NCI-H82 treated with DMSO at 0.1 percent for 48 hours (cell line): ENCODE measurements at regions not wholly inside any gene's neighbourhood (a gene's known extent, or its start where the extent isn't known, plus 50 kb on each side); places are given as distances from the start of the nearest gene placed in this dataset.

ENCODE experiments used
- DNase-seq: peaks from one replicate; lab custom pipeline; 2025; ENCODE audit not compliant: unreplicated experiment; lab: John Stamatoyannopoulos, UW

DNA sequence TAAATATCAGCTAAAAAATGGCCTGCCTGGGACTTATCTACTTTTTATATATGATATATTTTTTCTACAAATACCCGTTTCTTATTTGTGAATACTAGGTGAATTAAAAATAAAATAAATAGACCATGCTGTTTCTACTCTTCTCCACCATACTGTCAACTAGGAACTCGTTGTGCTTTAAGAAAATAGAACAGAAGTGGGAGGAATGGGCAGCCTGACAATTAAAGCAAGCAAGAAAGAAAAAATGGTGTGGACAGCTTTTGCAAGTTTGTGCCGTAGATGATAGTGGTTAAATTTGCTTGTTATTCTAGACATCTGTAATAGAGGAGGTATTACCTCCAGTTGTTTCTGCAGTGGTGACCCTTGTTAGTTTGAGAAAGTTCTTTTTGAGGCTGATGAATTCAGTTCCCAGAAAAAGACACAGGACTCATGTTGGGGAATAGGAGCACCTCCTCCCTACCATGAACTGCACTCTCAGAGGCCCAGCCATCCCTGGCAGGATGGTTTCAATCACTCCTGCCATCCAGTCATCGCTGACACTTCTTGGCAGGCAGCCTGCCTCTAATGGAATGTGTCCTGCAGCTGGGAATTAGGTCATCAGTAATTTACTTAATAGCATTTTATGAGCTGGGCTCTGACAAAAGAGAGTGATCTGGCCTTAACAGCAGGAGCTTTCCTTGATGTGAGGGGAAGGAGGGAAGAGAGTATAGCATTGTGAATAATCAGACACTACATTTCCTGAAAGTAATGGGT, 105.0 kb upstream of the GAP43 start:
- DNase-seq, result peak; percentile 88

DNA sequence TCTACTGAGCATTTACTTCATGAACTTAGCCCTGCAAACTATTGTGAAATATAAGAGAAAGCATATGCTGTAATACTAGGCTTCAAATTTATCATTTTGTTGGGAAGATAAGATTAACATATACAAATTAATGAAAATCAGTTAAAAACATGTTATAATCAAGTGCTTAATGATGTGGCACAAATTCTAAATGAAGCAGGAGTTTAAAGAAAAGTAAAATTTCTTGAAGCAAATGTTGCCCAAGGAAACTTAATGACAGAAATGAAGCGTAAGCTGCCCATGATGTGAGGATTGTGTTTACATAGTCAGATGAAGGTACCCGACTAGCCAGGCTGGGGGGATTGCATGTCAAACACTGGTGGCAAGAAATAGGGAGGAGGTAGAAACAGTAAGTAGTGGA, 103.1 kb upstream of the GAP43 start:
- DNase-seq, result no peak

DNA sequence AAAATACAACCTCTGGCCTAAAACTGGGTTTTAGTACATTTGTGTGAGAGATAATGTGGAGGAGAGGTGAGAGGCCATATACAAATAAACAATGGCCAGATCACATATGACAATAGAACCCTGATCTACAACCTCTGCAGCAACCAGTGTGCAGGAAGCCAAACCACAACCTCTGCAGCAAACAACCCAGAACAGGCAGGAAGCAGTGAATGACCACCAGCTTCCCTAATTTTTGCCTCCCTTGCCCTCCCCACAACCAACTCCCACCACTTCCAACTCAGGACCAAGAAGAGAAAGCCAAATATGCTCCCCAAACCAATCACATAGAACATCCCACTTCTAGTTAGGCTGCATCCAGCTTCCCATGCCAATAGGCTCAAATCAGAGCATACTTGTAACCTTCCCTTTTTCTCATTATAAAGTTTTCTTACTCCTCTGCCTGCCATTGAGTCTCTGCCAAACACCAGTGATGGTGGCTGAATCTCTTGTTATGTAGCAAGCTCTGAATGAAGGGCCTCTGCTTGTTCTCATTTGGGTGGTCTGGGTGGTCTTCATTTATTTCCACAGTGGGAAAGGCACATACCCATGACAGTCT, 102.6 kb upstream of the GAP43 start:
- no peak for DNase-seq

DNA sequence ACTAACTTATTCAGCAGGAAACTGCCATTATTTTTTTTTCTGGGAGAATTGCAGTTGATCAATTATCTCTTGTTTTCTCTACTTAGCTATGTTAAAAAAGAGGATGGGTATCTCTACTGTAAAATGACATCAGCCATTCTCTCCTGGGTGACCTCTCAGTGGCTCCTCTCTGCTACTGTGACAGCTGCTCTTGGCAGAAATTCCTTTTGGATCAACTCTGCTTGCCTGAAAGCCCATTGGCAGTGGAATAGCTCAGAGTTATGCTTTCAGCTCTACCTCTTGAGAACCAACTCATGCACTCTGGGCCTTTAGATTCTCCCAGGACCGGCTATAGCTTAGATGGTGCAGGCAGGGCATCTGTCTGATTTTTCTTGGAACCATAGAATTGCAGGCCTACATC, 99.9 kb upstream of the GAP43 start:
- DNase-seq, result peak; percentile 51

GRCh38 chr3:115524549-115524948, 98.8 kb upstream of the GAP43 start:
- no peak for DNase-seq

DNA sequence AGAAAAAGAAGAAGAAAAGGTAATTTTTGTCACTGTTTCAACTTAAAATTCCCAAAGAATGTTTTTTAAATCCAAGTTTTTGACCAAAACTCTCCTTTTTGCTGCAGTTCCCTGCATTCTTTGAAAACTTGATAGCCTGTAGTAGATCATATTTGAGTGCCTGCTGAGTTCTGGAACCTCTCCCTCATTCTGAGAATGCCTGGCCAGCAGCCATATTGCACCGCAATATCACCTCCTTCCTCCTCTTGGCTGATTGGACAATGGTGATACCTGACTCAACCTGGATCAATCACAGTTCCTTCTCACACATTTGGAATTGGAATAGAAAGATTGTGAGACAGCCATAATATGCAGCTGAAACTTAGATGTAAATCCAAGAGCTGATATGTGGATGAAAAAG, 97.6 kb upstream of the GAP43 start:
- no peak for DNase-seq

DNA sequence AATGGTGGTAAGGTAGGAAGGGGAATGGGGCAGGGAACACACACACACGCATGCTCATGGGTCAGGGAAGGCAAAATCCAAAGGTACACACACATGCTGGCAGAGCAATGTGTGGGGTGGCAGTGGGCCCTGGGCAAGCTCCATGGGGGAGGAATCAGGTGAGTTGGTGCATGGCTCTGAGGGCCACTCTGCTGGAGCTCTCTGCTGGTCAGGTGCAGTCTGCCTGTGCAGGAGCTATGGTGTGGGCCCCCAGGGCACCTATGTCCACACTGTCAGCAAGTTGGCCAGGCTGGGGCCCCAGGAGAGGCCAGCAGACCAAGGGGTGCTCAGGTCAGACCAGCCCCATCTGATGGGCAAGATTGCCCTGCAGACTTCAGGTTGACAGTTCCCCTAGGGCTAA, 90.1 kb upstream of the GAP43 start:
- DNase-seq, result no peak

DNA sequence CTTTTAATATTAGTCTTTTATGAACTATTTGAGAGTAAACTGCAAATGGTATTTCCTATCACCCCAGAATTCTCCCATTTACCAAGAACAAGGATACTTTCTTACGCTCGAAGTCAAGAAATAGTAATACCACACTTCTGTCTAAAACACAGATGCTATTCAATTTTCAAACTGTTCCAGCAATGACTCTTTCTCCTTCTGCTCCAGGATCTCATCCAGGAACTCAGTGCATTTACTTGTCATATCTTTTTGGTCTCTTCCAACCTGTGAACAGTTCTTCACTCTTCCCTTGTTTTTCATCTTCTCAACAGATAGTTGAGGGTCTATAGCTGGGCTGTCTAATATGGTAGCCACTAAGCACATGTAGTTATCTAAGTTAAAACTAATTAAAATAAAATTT, 87.1 kb upstream of the GAP43 start:
- DNase-seq, result no peak

GRCh38 chr3:115537669-115538068, 85.6 kb upstream of the GAP43 start:
- DNase-seq, result no peak

DNA sequence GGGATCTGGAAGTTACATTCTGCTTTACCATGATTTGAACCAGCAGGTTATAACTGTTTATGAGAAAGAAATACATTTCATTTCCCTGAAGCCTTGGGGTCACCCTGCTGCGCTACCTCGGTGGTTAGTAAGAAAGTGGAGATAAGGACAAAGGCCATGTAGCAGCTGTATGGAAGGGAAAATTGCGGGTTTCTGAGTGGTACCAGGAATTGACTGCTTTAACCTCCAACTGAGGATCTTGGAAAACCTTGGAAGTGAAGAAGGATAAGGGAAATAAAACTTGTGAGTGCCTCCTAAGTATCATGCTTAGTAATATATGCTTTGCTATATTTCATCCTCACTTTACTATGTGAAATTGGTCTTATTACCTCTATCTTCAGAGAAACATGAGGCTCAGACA, 76.1 kb upstream of the GAP43 start:
- no peak for DNase-seq

DNA sequence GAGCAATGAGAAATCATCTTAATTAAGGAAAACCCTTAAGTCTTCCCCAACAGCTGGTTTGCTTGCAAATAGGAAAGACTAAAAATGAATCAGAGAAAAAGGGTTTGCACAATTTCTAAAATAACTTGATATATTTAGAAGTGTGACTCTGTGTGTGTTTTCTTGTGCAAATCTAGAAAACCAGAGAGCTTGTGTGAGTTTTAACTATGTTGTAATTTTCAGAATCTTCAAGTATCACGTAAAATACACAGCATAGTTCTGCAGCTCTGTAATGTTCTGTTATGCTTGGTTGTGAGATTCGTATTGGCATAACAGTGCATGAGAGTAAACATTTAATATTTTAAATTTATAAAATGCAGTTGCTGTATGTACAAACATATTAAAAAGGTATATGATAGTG, 74.7 kb upstream of the GAP43 start:
- DNase-seq, result no peak

DNA sequence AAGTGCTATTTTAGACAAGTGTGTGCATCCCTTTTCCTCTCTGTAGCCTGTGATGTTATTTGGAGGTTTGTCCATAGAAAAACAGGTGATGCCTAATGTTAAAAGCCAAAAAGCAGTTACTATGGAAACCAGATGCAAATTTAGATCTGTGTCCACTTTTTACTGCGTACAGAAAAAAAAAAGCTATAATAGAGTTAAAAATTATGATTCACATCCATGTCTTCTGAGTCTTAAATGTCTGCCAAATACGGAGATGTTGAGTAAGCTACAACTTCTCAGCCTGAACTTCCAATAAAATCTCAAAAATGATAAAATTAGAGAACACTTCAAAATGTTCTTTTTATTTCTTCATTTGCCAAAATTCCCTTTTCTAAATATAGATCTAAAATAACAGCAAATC, 74.2 kb upstream of the GAP43 start:
- no peak for DNase-seq

GRCh38 chr3:115550285-115550761, 73.0 kb upstream of the GAP43 start:
- DNase-seq, result no peak

- DNase-seq, result no peak
Observed at GRCh38 chr3:115551016-115551415, 72.3 kb upstream of the GAP43 start.

GRCh38 chr3:115552007-115552406, 71.3 kb upstream of the GAP43 start:
- no peak for DNase-seq

DNA sequence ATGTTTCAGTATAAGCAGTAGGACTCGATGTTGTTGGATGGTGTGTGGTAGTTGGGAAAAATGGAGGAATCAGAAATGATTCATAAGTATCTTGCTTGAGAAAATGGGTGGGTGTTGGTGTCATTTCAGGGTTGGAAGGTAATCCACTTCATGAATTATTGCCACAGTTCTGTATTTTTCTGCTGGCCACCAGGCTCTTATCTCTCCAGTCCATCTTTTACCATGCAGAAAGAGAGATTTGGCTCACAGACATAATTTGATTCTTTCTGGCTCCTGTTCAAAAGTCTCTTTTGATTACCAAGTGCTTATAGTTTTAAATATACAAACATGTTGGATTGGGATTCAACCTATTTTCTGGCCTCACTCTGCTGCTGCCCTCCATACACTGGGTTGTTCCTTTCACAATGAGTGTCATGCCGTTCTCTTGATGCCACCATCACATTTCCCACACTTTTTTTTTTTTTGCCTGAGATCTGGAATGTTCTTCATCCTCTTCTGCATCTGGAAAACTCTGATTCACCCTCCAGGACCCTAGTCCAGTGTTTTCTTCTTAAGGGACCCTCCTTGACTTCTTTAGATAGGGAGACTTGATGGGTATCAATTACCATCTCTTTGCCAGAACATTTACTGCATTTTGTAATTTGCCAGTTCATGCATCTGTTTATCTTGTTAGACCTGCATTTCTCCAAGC, 69.4 kb upstream of the GAP43 start:
- no peak for DNase-seq

DNA sequence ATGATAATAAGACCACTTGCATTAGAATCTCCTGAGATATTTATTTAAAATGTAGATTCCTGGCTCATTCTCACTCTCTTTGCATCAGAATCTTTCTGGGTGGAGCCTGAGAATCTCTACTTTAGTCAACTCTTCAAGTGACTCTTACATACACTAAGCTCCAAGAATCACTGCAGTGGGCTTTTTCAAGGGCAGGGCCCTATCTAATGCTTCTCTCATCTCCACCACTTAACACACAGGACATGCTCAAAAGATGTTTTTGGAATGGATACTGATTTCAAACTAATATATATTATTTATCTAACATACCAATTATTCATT, 68.9 kb upstream of the GAP43 start:
- no peak for DNase-seq

DNA sequence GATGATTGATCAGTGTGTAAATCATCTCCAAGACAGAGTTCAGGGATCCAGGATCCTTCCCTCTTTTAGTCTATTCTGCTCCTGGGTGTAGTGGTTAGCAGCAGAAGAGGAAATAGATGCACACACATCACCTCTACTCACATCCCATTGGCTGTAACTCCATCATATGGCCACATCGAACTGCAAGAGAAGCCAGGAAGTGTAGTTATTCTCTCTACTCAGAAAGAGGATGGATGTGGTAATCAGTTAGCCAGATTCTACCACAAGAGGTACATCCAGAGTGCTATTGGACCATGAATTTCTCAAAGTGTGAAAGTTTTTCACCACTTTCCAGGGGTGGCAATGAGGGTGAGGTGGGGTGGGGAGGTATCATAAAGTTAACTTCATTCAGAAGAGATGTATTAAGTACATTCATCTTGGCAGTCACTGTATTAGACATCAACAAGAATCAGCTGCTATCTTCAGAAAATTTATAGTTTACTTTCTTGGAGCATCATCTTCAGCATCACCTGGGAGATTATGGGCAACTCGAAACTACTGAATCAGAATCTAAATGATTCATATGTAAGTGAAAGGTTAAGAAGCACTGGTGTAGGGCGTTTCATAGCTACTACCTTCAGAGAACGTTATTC, 60.6 kb upstream of the GAP43 start:
- no peak for DNase-seq

- no peak for DNase-seq
Observed at GRCh38 chr3:115563984-115564383, 59.3 kb upstream of the GAP43 start.

- no peak for DNase-seq
Observed at GRCh38 chr3:115571413-115571812, 51.9 kb upstream of the GAP43 start.
